ENCODE measurements at regions not wholly inside any gene's neighbourhood (a gene's known extent, or its start where the extent isn't known, plus 50 kb on each side); places are given as distances from the start of the nearest gene placed in this dataset.

DNA sequence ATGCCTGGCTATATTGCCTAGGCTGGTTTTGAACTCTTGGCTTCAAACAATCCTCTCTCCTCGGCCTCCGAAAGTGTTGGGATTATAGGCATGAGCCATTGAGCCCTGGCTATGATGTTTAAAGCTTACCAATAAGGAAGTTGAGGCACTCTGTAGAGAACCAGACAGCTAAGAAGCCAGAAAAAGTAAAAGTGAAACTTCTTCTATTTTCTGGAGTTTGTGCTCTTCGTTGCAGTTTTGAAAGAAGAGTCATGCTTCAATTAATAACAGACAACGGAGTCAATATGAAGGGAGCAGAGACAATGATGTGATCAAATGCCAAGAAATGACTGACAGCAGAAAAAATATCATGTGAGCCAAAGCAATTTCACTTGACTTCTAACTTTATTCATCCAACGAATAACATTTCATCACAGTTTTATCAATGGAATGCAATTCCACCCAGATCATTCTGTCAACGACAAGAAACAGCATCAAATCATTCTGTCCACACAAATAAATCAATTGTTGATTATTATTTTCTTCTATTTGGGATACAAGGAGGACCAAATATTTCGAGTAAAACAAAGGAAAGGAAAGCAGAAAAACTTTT is 175.5 kb upstream of the CELF4 start:
- DNase-seq (ENCODE audit: low read depth in 2 of 2) = no peak

- DNase-seq (ENCODE audit: low read depth in 2 of 2) = no peak
Observed at GRCh38 chr18:37734406-37734805, 168.8 kb upstream of the CELF4 start.

GRCh38 chr18:37729716-37730115 is 164.1 kb upstream of the CELF4 start:
- no peak for DNase-seq (ENCODE audit: low read depth in 2 of 2)

- DNase-seq (ENCODE audit: low read depth in 2 of 2) = no peak
Observed at GRCh38 chr18:37724206-37724605, 158.6 kb upstream of the CELF4 start.

GRCh38 chr18:37721544-37722522 is 156.2 kb upstream of the CELF4 start:
- no peak for DNase-seq (ENCODE audit: low read depth in 2 of 2)

DNA sequence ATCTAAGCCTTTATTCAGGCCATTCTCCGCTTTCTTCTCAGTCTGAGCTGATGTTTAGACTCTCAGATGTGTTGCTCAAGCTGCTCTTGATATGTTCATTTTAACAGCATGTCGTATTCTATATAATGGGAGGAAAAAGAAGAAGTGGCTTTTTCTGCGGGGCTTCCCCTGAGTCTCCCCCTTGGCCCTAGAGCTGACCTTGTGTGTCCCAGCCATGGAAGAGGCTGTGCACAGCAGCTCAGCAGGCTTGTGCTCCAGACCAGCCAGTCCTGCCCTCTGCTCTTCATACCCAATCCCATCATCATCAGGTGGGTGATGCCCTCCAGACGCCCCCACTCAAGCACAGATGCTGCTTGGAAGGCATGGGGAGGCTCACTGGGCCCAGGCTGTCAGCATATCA is 155.1 kb upstream of the CELF4 start:
- no peak for DNase-seq (ENCODE audit: low read depth in 2 of 2)

DNA sequence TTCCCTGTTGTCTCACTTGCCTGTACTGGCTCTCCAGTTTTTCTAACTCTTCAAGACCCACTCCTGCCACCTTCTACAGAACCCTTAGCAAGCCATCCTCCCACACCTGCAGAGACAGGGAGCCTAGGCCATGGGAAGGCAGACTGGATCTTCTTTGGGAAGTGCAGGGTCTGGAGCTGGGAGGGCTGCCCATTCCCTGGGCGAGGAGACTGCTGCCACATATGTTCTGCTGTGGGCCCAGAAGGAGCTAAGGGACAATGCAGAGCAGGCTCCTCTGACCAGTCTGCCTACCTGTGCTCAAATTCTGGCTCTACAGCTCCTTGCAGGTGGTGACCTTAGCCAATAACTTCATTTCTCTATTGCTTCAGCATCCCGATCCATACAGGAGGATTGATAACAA is 152.1 kb upstream of the CELF4 start:
- no peak for DNase-seq (ENCODE audit: low read depth in 2 of 2)

- no peak for DNase-seq (ENCODE audit: low read depth in 2 of 2)
Observed at GRCh38 chr18:37717098-37717497, 151.5 kb upstream of the CELF4 start.

- DNase-seq (ENCODE audit: low read depth in 2 of 2) = no peak
Observed at GRCh38 chr18:37716106-37716735, 150.6 kb upstream of the CELF4 start.

- DNase-seq (ENCODE audit: low read depth in 2 of 2) = no peak
Observed at GRCh38 chr18:37714691-37715090, 149.1 kb upstream of the CELF4 start.

- DNase-seq (ENCODE audit: low read depth in 2 of 2) = no peak
Observed at GRCh38 chr18:37712776-37713175, 147.2 kb upstream of the CELF4 start.

DNA sequence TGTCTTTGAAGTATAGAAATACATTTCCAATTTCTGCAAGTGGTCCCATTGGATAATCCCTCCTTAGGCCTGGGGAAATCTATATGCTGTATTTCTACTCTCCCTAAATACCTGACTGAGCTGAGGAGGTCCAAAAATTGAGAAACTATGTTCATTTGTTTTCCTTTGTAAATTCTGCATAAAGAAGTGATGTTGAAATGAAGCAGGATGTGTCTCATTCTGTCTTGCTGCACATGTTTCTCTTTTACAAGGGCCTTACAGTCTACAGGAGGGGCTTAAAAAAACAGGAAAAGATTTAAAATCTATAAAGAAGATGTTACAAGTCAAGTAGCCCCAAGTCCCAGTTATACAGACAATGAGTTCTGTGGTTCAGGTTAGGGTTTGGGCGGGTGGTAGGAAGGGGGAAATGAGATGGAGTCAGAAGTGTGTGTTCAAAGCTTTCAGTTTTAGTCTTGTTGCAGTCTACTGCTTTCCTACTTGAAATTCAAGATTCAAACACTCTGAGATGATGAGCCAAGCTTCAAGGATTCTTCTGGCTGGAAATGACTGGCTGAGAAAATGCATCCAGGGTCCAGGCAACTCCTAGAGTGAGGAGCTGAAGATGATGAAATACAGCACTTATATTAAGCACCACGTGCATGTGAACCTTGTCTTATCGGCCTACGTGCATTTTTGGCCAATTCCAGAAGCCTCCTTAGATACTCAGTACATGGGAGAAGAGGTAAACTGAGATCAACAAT is 146.3 kb upstream of the CELF4 start:
- DNase-seq (ENCODE audit: low read depth in 2 of 2) = no peak

- DNase-seq (ENCODE audit: low read depth in 2 of 2) = no peak
Observed at GRCh38 chr18:37710726-37711125, 145.1 kb upstream of the CELF4 start.

GRCh38 chr18:37709740-37710139 is 144.1 kb upstream of the CELF4 start:
- no peak for DNase-seq (ENCODE audit: low read depth in 2 of 2)

DNA sequence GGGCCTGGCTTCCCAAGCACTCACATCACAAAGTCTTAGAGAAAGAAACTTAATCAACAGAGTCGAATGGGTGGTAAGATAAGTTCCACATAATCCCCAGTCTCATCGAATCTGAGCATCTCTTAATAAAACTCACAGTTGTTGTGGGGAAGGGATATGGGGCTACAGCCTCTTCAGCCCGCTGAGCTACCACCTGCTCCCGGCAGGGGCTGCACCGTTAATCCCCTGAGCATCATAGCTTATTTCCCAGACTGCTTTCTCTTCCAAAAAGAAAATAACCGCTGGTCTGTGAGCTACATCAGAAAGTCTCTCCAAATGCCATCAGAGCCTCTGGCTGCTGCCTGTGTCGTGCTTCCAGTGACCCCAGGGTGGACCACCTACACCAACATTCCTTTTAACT is 139.4 kb upstream of the CELF4 start:
- no peak for DNase-seq (ENCODE audit: low read depth in 2 of 2)

DNA sequence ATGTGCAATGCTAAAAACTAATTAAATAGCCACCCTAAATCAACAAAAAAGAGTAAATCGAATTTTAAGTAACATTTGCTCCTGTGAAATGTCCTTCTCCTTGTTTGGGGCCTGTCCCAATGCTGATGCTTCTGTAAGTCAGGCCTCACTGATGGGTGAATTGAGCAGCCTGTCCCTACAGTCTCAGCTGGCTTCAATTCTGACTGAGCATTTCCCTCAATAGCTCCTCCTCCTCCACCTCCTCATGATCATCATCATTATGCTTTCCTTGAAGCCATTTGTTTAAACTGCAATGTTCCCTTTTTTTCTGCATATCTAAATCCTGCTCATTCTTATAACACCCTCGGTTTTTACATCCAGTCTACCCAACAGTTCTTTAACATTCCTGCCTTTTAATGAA is 137.2 kb upstream of the CELF4 start:
- no peak for DNase-seq (ENCODE audit: low read depth in 2 of 2)

- DNase-seq (ENCODE audit: low read depth in 2 of 2) = no peak
Observed at GRCh38 chr18:37701967-37702366, 136.4 kb upstream of the CELF4 start.

- no peak for DNase-seq (ENCODE audit: low read depth in 2 of 2)
Observed at GRCh38 chr18:37698508-37699040, 133.0 kb upstream of the CELF4 start.

DNA sequence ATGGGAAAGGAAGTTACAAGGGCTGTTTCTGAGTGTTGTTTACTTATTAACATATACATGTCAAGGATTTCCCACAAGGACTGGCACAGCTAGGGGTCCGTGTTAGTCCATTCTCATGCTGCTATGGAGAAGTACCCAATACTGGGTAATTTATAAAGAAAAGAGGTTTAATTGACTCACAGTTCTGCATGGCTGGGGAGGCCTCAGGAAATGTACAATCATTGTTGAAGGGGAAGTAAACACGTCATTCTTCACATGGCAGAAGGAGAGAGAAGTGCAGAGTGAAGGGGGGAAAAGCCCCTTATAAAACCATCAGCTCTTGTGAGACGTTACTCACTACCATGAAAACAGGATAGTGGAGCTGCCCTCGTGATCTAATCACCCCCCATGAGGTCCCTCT is 128.9 kb upstream of the CELF4 start:
- no peak for DNase-seq (ENCODE audit: low read depth in 2 of 2)

GRCh38 chr18:37691162-37691561 is 125.6 kb upstream of the CELF4 start:
- DNase-seq (ENCODE audit: low read depth in 2 of 2) = no peak

DNA sequence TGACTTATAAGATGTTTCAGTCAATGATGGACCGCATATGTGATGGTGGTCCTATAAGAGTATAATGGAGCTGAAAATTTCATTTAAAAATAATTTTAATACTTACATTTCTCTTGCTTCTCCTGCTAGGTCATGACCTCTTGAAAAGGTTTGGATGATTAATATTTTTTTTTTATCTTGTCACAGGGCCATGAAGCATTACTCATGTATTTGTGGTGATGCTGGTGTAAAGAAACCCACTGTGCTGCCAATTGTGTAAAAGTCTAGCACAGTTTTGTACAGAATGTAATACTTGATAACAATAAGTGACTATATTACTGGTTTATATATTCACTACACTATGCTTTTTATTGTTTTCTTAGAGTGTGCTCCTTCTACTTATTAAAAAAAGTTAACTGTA is 124.2 kb upstream of the CELF4 start:
- DNase-seq (ENCODE audit: low read depth in 2 of 2) = no peak

GRCh38 chr18:37684590-37684989 is 119.0 kb upstream of the CELF4 start:
- DNase-seq (ENCODE audit: low read depth in 2 of 2) = no peak
